ENCODE measurements at regions not wholly inside any gene's neighbourhood (a gene's known extent, or its start where the extent isn't known, plus 50 kb on each side); places are given as distances from the start of the nearest gene placed in this dataset.

- CTCF ChIA-PET, result no interaction called here
- intact Hi-C loops (cut with DNase I, micrococcal nuclease), result no loop called here
- POLR2A ChIA-PET, result no interaction called here
- Mint-ChIP-seq H3K9me3 (ENCODE audit: low read depth) (peaks cover 4% of the 10 kb centered on the region), H3K4me3 (no peak overlapping the region), H3K4me1 (no peaks in the 10 kb centered on the region), H3K27me3 (no peaks in the 10 kb centered on the region), H3K36me3 (ENCODE audit: low read depth) (no peaks in the 10 kb centered on the region), H3K27ac (no peak overlapping the region)
- DNase-seq (no peak), ATAC-seq (no peak)
Measured at GRCh38 chr2:163252199-163252598, 413.6 kb upstream of the KCNH7 start.

- H3K4me3 Mint-ChIP-seq, result no peak overlapping the region
- POLR2A ChIA-PET, result no interaction called here
- H3K27me3 Mint-ChIP-seq, result no peaks in the 10 kb centered on the region
- peaks cover 4% of the 10 kb centered on the region for H3K9me3 Mint-ChIP-seq (ENCODE audit: low read depth)
- H3K36me3 Mint-ChIP-seq (ENCODE audit: low read depth), result no peaks in the 10 kb centered on the region
- CTCF ChIA-PET, result interaction anchor here (1.2 to 1.5 kb wide), 2 partner anchors 9 to 25 kb away, joined by 3 read pairs; no protein-coding TSS in a partner anchor
- ATAC-seq (no peak), DNase-seq (no peak)
- intact Hi-C loops (cut with DNase I, micrococcal nuclease), result no loop called here
- no peak overlapping the region for H3K27ac Mint-ChIP-seq
- H3K4me1 Mint-ChIP-seq, result no peaks in the 10 kb centered on the region
Measured at GRCh38 chr2:163248376-163249253, 410.0 kb upstream of the KCNH7 start.

GRCh38 chr2:163247847-163248220 lies 409.3 kb upstream of the KCNH7 start:
- no peak overlapping the region for H3K4me3 Mint-ChIP-seq
- ChIA-PET POLR2A (no interaction called here), CTCF (no interaction called here)
- peaks cover 3% of the 10 kb centered on the region for H3K9me3 Mint-ChIP-seq (ENCODE audit: low read depth)
- H3K4me1 Mint-ChIP-seq, result no peaks in the 10 kb centered on the region
- intact Hi-C loops (cut with DNase I, micrococcal nuclease), result no loop called here
- H3K27ac Mint-ChIP-seq, result no peak overlapping the region
- no peaks in the 10 kb centered on the region for H3K27me3 Mint-ChIP-seq
- DNase-seq (no peak), ATAC-seq (no peak)
- H3K36me3 Mint-ChIP-seq (ENCODE audit: low read depth), result no peaks in the 10 kb centered on the region

GRCh38 chr2:163247156-163247846 lies 408.7 kb upstream of the KCNH7 start:
- ATAC-seq (no peak), DNase-seq (no peak)
- no peaks in the 10 kb centered on the region for H3K36me3 Mint-ChIP-seq (ENCODE audit: low read depth)
- peaks cover 2% of the 10 kb centered on the region for H3K9me3 Mint-ChIP-seq (ENCODE audit: low read depth)
- H3K4me3 Mint-ChIP-seq, result no peak overlapping the region
- ChIA-PET POLR2A (no interaction called here), CTCF (no interaction called here)
- H3K27me3 Mint-ChIP-seq, result no peaks in the 10 kb centered on the region
- intact Hi-C loops (cut with DNase I, micrococcal nuclease), result no loop called here
- H3K27ac Mint-ChIP-seq, result no peak overlapping the region
- H3K4me1 Mint-ChIP-seq, result no peaks in the 10 kb centered on the region

- H3K27ac Mint-ChIP-seq, result no peak overlapping the region
- intact Hi-C loops (cut with DNase I, micrococcal nuclease), result no loop called here
- no peak for DNase-seq
- H3K9me3 Mint-ChIP-seq (ENCODE audit: low read depth), result peaks cover 2% of the 10 kb centered on the region
- no peak for ATAC-seq
- POLR2A ChIA-PET, result no interaction called here
- CTCF ChIA-PET, result no interaction called here
- H3K4me1 Mint-ChIP-seq, result no peaks in the 10 kb centered on the region
- no peaks in the 10 kb centered on the region for H3K27me3 Mint-ChIP-seq
- no peaks in the 10 kb centered on the region for H3K36me3 Mint-ChIP-seq (ENCODE audit: low read depth)
- H3K4me3 Mint-ChIP-seq, result no peak overlapping the region
Measured at GRCh38 chr2:163246135-163246534, 407.6 kb upstream of the KCNH7 start.

- no peak overlapping the region for H3K27ac Mint-ChIP-seq
- peaks cover 4% of the 10 kb centered on the region for H3K9me3 Mint-ChIP-seq (ENCODE audit: low read depth)
- H3K27me3 Mint-ChIP-seq, result no peaks in the 10 kb centered on the region
- H3K4me3 Mint-ChIP-seq, result no peak overlapping the region
- intact Hi-C loops (cut with DNase I, micrococcal nuclease), result no loop called here
- H3K36me3 Mint-ChIP-seq (ENCODE audit: low read depth), result no peaks in the 10 kb centered on the region
- ATAC-seq (no peak), DNase-seq (no peak)
- ChIA-PET CTCF (no interaction called here), POLR2A (no interaction called here)
- no peaks in the 10 kb centered on the region for H3K4me1 Mint-ChIP-seq
Measured at GRCh38 chr2:163236553-163236952, 398.0 kb upstream of the KCNH7 start.

- no peak overlapping the region for H3K4me3 Mint-ChIP-seq
- H3K9me3 Mint-ChIP-seq (ENCODE audit: low read depth), result no peaks in the 10 kb centered on the region
- H3K36me3 Mint-ChIP-seq (ENCODE audit: low read depth), result no peaks in the 10 kb centered on the region
- POLR2A ChIA-PET, result no interaction called here
- no peak for ATAC-seq
- no peaks in the 10 kb centered on the region for H3K4me1 Mint-ChIP-seq
- intact Hi-C loops (cut with DNase I, micrococcal nuclease), result no loop called here
- H3K27me3 Mint-ChIP-seq, result no peaks in the 10 kb centered on the region
- CTCF ChIA-PET, result no interaction called here
- H3K27ac Mint-ChIP-seq, result no peak overlapping the region
- DNase-seq, result no peak
Measured at GRCh38 chr2:163231666-163232065, 393.1 kb upstream of the KCNH7 start.

- Mint-ChIP-seq H3K4me3 (no peak overlapping the region), H3K4me1 (no peaks in the 10 kb centered on the region), H3K36me3 (ENCODE audit: low read depth) (no peaks in the 10 kb centered on the region), H3K27ac (no peak overlapping the region), H3K9me3 (ENCODE audit: low read depth) (peaks cover 4% of the 10 kb centered on the region), H3K27me3 (no peaks in the 10 kb centered on the region)
- DNase-seq (no peak), ATAC-seq (no peak)
- ChIA-PET POLR2A (no interaction called here), CTCF (interaction anchor here (0.7 kb wide), 1 partner anchor 1964 kb away, joined by 3 read pairs; no protein-coding TSS in a partner anchor)
- intact Hi-C loops (cut with DNase I, micrococcal nuclease), result no loop called here
Measured at GRCh38 chr2:163213661-163214081, 375.1 kb upstream of the KCNH7 start.

GRCh38 chr2:163210430-163210918 lies 371.9 kb upstream of the KCNH7 start:
- ATAC-seq (no peak), DNase-seq (no peak)
- Mint-ChIP-seq H3K9me3 (ENCODE audit: low read depth) (peaks cover 4% of the 10 kb centered on the region), H3K4me1 (no peaks in the 10 kb centered on the region), H3K27me3 (no peaks in the 10 kb centered on the region), H3K36me3 (ENCODE audit: low read depth) (no peaks in the 10 kb centered on the region), H3K27ac (no peak overlapping the region), H3K4me3 (no peak overlapping the region)
- intact Hi-C loops (cut with DNase I, micrococcal nuclease), result no loop called here
- ChIA-PET POLR2A (no interaction called here), CTCF (no interaction called here)

- intact Hi-C loops (cut with DNase I, micrococcal nuclease), result no loop called here
- ChIA-PET POLR2A (no interaction called here), CTCF (no interaction called here)
- Mint-ChIP-seq H3K9me3 (ENCODE audit: low read depth) (no peaks in the 10 kb centered on the region), H3K4me1 (no peaks in the 10 kb centered on the region), H3K4me3 (no peak overlapping the region), H3K27me3 (no peaks in the 10 kb centered on the region), H3K27ac (no peak overlapping the region), H3K36me3 (ENCODE audit: low read depth) (no peaks in the 10 kb centered on the region)
- no peak for ATAC-seq
- no peak for DNase-seq
Measured at GRCh38 chr2:163207693-163208370, 369.3 kb upstream of the KCNH7 start.

GRCh38 chr2:163205589-163206254 lies 367.2 kb upstream of the KCNH7 start:
- CTCF ChIA-PET, result no interaction called here
- intact Hi-C loops (cut with DNase I, micrococcal nuclease), result no loop called here
- DNase-seq (no peak), ATAC-seq (no peak)
- no peaks in the 10 kb centered on the region for H3K4me1 Mint-ChIP-seq
- no peak overlapping the region for H3K4me3 Mint-ChIP-seq
- H3K9me3 Mint-ChIP-seq (ENCODE audit: low read depth), result no peaks in the 10 kb centered on the region
- H3K27ac Mint-ChIP-seq, result no peak overlapping the region
- no peaks in the 10 kb centered on the region for H3K36me3 Mint-ChIP-seq (ENCODE audit: low read depth)
- H3K27me3 Mint-ChIP-seq, result no peaks in the 10 kb centered on the region
- POLR2A ChIA-PET, result no interaction called here
